ENCODE measurements at regions not wholly inside any gene's neighbourhood (a gene's known extent, or its start where the extent isn't known, plus 50 kb on each side); places are given as distances from the start of the nearest gene placed in this dataset.

DNA sequence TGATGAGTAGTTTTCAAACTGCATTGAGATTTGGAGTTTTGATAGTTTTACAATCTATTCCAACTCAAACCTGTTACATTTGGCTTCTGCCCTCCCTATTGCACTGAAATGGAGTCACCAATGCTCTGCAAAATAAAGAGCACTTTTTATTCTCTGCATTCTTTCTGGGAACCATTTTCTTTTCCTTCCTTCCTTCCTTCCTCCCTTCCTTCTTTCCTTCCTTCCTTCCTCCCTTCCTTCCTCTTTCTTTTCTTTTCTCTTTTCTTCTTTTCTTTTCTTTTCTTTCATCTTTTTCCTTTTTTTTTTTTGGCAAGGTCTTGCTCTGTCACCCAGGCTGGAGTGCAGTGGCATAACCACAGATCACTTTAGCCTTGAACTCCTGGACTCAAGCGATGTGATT is 114.2 kb downstream of the TBX19 start:
- ChIA-PET POLR2A (no interaction called here), CTCF (interaction anchor here (1.0 to 1.5 kb wide), 4 partner anchors 19 to 32 kb away, joined by 3 to 4 read pairs (median 4); no protein-coding TSS in a partner anchor)
- Mint-ChIP-seq H3K4me1 (peaks cover 17% of the 10 kb centered on the region), H3K4me3 (no peak overlapping the region), H3K27ac (peak overlapping the region; percentile 10), H3K36me3 (ENCODE audit: low read depth) (no peaks in the 10 kb centered on the region), H3K9me3 (no peaks in the 10 kb centered on the region), H3K27me3 (peaks cover 22% of the 10 kb centered on the region)
- no peak for DNase-seq

DNA sequence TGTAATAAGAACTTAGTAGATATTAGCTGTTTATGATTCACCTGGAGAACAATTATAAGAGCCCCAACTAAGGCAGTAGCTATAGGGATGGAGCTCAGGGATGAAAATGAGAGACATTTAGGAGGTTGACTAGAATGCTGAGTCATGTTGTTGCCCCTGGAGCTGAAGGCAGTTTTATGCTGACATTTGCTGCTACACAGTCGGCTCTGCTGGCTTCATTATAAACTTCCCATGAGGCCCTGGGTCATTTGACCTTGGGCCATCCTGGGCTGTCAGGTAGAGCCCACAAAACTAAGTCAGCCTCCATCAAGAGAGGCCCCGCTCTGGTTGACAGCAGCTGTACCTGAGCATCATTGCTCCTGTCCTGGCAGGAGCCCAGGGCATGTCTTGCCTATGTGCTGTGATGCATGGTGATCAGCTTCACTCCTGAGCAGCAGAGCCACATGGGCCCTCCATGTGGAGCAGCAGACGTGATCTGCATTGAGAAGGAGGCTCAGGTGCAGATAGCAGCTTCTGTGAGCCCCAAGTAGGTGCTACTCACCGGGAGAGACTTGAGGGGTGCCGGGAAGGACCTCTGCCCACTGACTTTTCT is 112.4 kb downstream of the TBX19 start:
- no peak overlapping the region for H3K4me3 Mint-ChIP-seq
- H3K27ac Mint-ChIP-seq: no peak overlapping the region
- peaks cover 11% of the 10 kb centered on the region for H3K4me1 Mint-ChIP-seq
- H3K9me3 Mint-ChIP-seq: no peaks in the 10 kb centered on the region
- CTCF ChIA-PET: interaction anchor here (0.6 to 1.6 kb wide), 6 partner anchors 10 to 111 kb away, joined by 3 to 4 read pairs (median 3); no protein-coding TSS in a partner anchor
- no peak for DNase-seq
- H3K36me3 Mint-ChIP-seq (ENCODE audit: low read depth): no peaks in the 10 kb centered on the region
- POLR2A ChIA-PET: no interaction called here
- H3K27me3 Mint-ChIP-seq: peaks cover 22% of the 10 kb centered on the region

DNA sequence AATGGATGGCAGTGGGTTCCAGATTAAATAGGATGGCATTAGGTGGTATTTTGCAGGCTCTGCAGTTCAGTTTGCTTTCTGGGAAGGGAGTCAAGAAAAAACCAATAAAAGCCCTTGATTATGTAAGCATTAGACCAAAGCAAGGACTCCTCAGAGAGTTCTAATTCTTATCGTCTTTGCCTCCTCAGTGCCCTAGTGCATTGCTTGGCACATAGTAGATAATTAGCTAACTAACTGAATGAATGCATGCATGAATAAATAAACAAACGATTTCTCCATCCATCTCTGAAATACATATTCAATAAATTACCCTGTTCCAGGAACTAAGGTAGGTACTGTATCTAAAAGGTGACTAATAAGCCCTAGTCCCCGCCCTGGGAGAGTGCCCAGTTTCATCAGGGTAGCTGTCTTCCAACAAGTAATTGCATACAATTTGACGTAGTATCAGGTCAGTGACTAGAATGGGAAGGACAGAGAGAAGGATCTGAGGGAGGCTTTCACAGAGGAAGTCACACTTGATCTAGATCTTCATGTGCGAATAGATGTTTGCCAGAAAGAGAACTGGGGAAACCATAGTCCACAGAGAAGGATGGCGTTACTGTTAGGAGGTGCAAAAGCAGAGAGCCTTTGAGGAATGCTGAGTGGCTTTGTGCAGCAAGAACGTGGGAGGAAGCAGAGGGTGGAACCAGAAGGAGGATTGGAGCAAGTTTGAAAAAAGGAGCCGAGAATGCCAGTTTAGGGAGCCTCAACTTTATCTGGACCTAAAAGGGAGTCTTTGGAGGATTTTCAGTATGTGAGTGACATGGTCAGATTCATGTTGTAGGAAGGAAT is 111.4 kb downstream of the TBX19 start:
- no peaks in the 10 kb centered on the region for H3K9me3 Mint-ChIP-seq
- H3K4me3 Mint-ChIP-seq: no peak overlapping the region
- no peak overlapping the region for H3K27ac Mint-ChIP-seq
- peaks cover 23% of the 10 kb centered on the region for H3K27me3 Mint-ChIP-seq
- ChIA-PET POLR2A (no interaction called here), CTCF (interaction anchor here (0.6 to 1.6 kb wide), 6 partner anchors 14 to 126 kb away, joined by 3 to 5 read pairs (median 4); no protein-coding TSS in a partner anchor)
- no peak for DNase-seq
- peaks cover 21% of the 10 kb centered on the region for H3K4me1 Mint-ChIP-seq
- no peaks in the 10 kb centered on the region for H3K36me3 Mint-ChIP-seq (ENCODE audit: low read depth)

DNA sequence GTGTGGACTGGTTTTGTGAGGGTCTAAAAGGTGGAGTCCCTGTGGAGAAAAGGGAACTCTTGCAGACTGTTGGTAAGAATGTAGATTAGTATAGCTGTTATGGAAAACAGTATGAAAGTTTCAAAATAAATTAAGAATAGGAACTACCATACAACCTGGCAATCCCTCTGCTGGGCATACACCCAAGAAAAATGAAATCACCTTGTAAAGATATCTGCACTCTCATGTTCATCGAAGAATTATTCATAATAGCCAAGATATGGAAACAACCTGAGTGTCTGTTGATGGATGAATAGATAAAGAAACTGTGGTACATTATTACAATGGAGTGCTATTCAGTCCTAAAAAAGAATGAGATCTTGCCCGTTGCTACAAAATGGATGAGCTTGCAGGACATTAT is 109.6 kb downstream of the TBX19 start:
- CTCF ChIA-PET: interaction anchor here (0.7 to 1.6 kb wide), 5 partner anchors 8 to 583 kb away, joined by 3 to 7 read pairs (median 3); no protein-coding TSS in a partner anchor
- Mint-ChIP-seq H3K4me3 (no peak overlapping the region), H3K27ac (no peak overlapping the region), H3K4me1 (peaks cover 23% of the 10 kb centered on the region), H3K27me3 (peaks cover 22% of the 10 kb centered on the region), H3K9me3 (no peaks in the 10 kb centered on the region), H3K36me3 (ENCODE audit: low read depth) (no peaks in the 10 kb centered on the region)
- no peak for DNase-seq
- POLR2A ChIA-PET: no interaction called here

DNA sequence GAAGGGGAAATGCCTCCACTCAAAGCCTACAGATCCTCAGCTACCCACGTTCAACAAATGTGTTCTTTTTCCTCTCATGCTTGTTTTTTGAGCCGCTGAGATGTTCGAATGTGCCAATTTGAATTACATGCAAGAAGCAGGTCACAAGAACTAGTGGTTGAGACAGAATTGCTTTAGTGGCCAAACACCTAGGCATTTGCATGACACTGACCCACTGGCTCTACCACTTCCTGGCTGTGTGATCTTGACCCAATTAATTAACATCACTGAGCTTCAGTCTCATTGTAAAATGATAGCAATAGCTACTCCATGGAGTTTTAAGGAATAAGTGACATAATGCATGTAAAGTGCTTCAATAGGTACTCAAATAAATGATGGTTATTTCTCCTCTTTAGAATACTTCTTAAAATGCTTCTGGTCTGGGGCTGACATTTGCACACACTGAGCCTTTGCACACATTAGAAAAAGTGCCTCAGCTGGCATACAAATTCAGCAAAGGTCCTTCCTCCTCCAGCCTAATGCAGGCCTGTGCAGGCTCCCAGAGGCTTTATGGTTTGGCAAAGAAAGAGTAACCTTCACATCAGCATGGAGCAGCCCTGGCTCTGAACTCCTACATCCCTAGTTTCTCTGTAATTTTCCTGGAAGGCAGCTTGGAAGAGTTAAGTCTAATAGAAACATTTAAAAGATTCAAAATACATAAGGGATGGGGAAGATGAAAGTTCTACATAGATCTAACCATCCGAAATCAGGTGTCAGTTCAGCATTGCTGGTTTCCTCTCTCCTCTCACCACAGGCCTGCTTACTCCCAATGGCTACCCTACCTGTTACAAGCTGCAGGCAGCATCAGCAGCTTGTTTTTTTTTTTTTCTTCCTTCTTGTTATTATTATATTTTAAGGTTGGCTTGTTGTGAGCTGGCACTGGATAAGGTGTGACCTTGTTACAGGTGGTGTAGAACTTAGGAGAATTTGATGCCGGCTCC is 107.4 kb downstream of the TBX19 start:
- H3K4me3 Mint-ChIP-seq: no peak overlapping the region
- POLR2A ChIA-PET: no interaction called here
- H3K27ac Mint-ChIP-seq: peak overlapping the region; percentile 27
- peaks cover 21% of the 10 kb centered on the region for H3K27me3 Mint-ChIP-seq
- CTCF ChIA-PET: interaction anchor here (0.9 to 1.0 kb wide), 2 partner anchors 10 to 17 kb away, joined by 3 to 5 read pairs; no protein-coding TSS in a partner anchor
- H3K36me3 Mint-ChIP-seq (ENCODE audit: low read depth): no peaks in the 10 kb centered on the region
- H3K4me1 Mint-ChIP-seq: peaks cover 23% of the 10 kb centered on the region
- H3K9me3 Mint-ChIP-seq: no peaks in the 10 kb centered on the region
- no peak for DNase-seq

DNA sequence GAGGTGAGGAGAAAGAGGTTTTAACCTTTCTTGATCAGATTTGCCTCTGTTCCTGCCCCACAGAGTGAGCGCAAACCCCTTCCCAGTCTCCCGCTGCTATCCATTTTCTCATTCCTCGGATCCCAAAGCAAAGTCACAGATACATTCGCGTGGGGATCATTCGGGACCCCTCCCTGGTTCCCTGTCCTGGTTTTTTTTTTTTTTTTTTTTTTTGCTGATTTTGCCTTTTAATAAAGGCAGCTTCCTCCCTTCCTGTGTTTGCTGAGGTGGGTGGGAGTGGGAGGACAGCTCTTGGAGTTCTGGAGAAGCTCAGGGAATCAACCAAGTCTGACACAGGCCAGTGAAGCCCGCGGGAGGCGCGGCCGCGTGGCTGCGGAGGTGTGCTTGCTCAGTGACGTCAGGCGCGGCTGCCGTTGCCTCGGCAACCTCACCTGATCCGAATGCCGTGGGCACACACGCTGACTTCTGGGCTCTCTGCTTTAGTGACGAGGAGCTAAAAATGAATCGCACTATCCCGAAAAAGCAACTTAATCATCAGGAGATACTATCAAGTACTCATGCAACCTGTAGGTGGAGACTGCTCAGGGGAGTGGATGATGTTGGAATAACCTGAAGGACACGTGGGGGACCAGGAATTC is 106.4 kb downstream of the TBX19 start:
- Mint-ChIP-seq H3K4me3 (peak overlapping the region; percentile 33), H3K36me3 (ENCODE audit: low read depth) (no peaks in the 10 kb centered on the region)
- POLR2A ChIA-PET: no interaction called here

DNA sequence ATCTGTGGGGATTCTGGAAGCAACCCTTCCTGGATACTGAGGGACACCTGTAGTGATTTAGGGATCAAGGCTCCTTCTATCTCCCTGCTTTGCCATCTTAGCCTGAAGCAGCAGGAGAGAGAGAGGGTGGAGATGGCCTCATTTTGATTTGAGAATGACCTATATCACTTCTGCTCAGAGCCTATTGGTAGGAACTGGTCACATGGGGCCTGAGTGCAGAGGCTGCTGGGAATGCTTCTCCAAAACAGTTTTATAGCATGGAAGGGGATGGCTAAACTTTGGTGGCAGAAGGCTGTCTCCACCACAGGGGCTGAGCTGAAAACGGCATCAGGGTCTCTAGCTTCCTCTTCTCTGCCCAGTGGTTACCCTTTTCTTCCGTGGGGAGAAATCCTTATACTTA is 105.8 kb downstream of the TBX19 start:
- Mint-ChIP-seq H3K27me3 (peaks cover 13% of the 10 kb centered on the region), H3K27ac (no peak overlapping the region), H3K4me3 (no peak overlapping the region), H3K4me1 (peaks cover 20% of the 10 kb centered on the region), H3K9me3 (no peaks in the 10 kb centered on the region), H3K36me3 (ENCODE audit: low read depth) (no peaks in the 10 kb centered on the region)
- ChIA-PET CTCF (interaction anchor here (1.1 to 1.4 kb wide), 3 partner anchors 18 to 44 kb away, joined by 3 to 5 read pairs (median 4); no protein-coding TSS in a partner anchor), POLR2A (no interaction called here)
- no peak for DNase-seq

More for the DNA sequence above, 106.4 kb downstream of the TBX19 start:
- Mint-ChIP-seq H3K27me3 (peaks cover 16% of the 10 kb centered on the region), H3K27ac (no peak overlapping the region), H3K9me3 (no peaks in the 10 kb centered on the region), H3K4me1 (peaks cover 20% of the 10 kb centered on the region)
- CTCF ChIA-PET: interaction anchor here (1.0 to 1.4 kb wide), 3 partner anchors 16 to 44 kb away, joined by 3 to 4 read pairs (median 3); no protein-coding TSS in a partner anchor
- peak; percentile 71 for DNase-seq

DNA sequence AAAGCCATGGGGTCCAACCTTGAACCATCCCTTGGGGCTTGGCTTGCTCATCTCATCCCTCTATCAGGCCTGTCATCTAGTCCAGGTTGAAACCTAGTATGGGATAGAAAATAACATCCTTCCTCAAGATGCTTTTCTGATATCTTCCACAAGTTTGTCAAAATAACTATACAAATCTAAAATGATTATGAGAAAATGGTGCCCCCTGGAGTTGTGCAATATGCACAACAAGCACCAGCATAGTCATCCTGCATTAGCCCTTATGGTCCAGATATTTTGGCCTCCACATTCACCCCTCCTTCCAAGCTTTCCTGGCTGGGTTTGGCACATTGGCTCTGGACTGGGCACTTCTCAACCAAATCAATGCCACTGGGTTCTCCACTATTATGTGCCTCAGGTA is 101.2 kb downstream of the TBX19 start:
- Mint-ChIP-seq H3K27ac (no peak overlapping the region), H3K36me3 (ENCODE audit: low read depth) (no peaks in the 10 kb centered on the region), H3K27me3 (peaks cover 6% of the 10 kb centered on the region), H3K4me1 (peaks cover 1% of the 10 kb centered on the region), H3K4me3 (no peak overlapping the region), H3K9me3 (no peaks in the 10 kb centered on the region)
- CTCF ChIA-PET: interaction anchor here (1.8 kb wide), 1 partner anchor 13 kb away, joined by 5 read pairs; no protein-coding TSS in a partner anchor
- no peak for DNase-seq
- POLR2A ChIA-PET: no interaction called here

DNA sequence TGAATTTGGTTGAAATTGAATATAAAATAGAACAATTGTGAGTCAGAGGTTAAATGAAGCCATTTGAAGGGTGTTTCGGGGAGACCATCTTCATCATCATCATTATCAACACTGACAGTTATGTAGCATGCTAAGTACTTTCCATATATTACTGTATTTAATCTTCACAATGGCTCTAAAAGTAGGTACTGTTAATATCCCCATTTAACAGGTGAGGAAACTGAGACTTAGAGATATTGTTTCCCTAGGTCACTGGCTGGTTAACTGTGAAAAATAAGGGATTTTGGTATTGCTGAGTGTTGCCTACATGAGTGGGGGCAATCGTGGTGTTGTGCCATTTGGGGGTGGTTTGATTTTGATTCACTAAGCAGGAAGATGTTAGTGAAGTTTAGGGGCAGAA is 100.3 kb downstream of the TBX19 start:
- Mint-ChIP-seq H3K27me3 (peaks cover 6% of the 10 kb centered on the region), H3K27ac (no peak overlapping the region), H3K36me3 (ENCODE audit: low read depth) (no peaks in the 10 kb centered on the region), H3K9me3 (no peaks in the 10 kb centered on the region), H3K4me3 (no peak overlapping the region), H3K4me1 (no peaks in the 10 kb centered on the region)
- CTCF ChIA-PET: interaction anchor here (1.1 kb wide), 1 partner anchor 10 kb away, joined by 5 read pairs; no protein-coding TSS in a partner anchor
- no peak for DNase-seq
- POLR2A ChIA-PET: no interaction called here

DNA sequence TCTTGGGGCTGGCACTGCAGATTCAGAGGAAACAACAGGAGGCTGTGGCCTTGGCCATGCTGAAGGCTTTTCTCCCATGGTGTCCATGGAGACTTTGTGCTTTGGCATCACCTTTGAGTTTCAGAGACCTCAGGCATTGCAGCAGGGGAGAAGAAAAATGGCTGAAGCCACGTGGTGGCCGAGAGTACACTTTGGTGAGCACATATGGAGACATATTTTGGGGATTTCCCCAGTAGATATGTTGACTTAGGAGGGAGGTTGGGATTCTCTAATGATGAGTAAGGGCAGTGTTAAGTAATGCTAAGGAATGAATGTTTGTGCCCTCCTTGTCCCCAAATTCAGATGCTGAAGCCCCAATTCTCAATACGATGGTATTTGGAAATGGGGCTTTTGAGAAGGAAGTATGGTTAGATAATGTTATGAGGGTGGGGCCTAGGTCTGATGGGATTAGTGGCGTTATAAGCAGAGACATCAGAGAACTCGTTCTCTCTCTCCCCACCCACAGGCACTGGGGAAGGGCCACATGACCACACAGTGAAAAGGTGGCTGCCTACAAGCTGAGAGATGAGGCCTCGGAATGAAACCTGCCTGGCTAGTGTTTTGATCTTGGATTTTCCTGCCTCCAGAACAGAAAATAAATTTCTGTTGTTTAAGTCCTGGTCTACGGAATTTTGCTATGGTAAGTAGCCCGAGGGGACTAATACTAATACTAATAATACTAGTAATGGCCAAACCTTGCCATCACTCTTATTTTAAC is 98.6 kb downstream of the TBX19 start:
- no peak for DNase-seq
- no peaks in the 10 kb centered on the region for H3K36me3 Mint-ChIP-seq (ENCODE audit: low read depth)
- no peak overlapping the region for H3K4me3 Mint-ChIP-seq
- no peak overlapping the region for H3K27ac Mint-ChIP-seq
- no peaks in the 10 kb centered on the region for H3K9me3 Mint-ChIP-seq
- ChIA-PET POLR2A (interaction anchor here (0.5 kb wide), 1 partner anchor 7 kb away, joined by 3 read pairs; no protein-coding TSS in a partner anchor), CTCF (interaction anchor here (1.1 to 2.0 kb wide), 4 partner anchors 10 to 144 kb away, joined by 3 to 9 read pairs (median 4); no protein-coding TSS in a partner anchor)
- H3K4me1 Mint-ChIP-seq: no peaks in the 10 kb centered on the region
- peaks cover 4% of the 10 kb centered on the region for H3K27me3 Mint-ChIP-seq

DNA sequence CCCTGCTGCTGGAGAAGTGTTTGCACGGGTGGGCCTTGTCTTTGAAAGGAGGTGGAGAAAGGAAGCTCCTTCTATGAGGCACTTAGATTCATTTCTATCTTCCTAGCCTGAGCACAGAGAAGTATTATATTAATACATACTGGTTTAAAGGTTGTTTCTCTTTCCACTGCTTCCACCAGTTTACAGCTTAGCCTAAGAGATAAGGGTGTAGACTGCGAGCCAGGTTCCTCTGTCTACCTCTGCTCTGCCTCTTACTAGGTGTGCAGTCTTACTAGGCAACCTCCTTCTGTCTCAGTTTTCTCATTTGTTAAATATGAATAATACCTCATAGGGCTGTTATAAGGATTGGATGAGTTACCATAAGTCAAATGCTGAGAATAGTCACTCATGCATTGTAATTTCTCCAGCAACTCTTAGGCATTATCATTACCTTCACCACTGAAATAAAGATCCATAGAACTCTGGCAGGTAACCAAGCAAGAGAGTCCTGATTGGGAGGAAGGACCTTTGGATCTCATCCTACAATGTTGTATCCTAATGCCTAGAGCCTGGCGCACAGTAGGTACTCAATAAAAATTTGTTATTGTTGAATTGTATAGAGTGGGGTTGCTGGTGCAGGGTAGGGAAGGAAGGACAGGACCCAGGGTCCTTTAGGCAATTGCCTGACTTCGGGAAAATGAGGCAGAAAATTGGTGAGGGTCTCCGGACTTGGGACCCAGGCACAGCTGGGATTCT is 95.1 kb downstream of the TBX19 start:
- DNase-seq: no peak
- Mint-ChIP-seq H3K4me1 (no peaks in the 10 kb centered on the region), H3K27me3 (no peaks in the 10 kb centered on the region), H3K9me3 (no peaks in the 10 kb centered on the region), H3K36me3 (ENCODE audit: low read depth) (no peaks in the 10 kb centered on the region), H3K27ac (no peak overlapping the region), H3K4me3 (no peak overlapping the region)
- CTCF ChIA-PET: interaction anchor here (0.6 to 2.1 kb wide), 6 partner anchors 9 to 33 kb away, joined by 3 to 12 read pairs (median 6); no protein-coding TSS in a partner anchor
- POLR2A ChIA-PET: no interaction called here

Measured in activated CD4-positive, alpha-beta T cell treated with anti-CD3 and anti-CD28 coated beads, Interleukin-2, amount 10 ng/mL, durations not matched to agents 7 days and 5 days (primary cell).